K562 (cell line): ENCODE measurements at regions not wholly inside any gene's neighbourhood (a gene's known extent, or its start where the extent isn't known, plus 50 kb on each side); places are given as distances from the start of the nearest gene placed in this dataset.

Experiments used
- ARID3B ChIP-seq: fragments of 250-450 bp; sonication (Bioruptor Pico); IDR thresholded peaks from 2 replicates; pipeline ENCODE4 v1.4.0; 2020; ENCODE audit warnings: borderline replicate concordance
- CUX1 ChIP-seq: fragments of 200-800 bp; sonication (Bioruptor generic); IDR thresholded peaks from 2 replicates; pipeline ENCODE4 v1.6.1; 2016; ENCODE audit warnings: missing genetic modification characterization, missing compliant biosample characterization
- NFRKB ChIP-seq: fragments of 450-650 bp; IDR thresholded peaks from 2 replicates; pipeline ENCODE4 v1.6.1; 2016; ENCODE audit warnings: low read depth
- NFYB ChIP-seq: IDR thresholded peaks from 2 replicates; pipeline ENCODE4 v1.6.1; 2011; ENCODE audit warnings: mild to moderate bottlenecking, moderate library complexity; ENCODE audit not compliant: insufficient read length; ENCODE audit errors: extremely low read depth
- POLR2G ChIP-seq: fragments of 200-400 bp; formaldehyde crosslinking; IDR thresholded peaks from 2 replicates; pipeline ENCODE4 v1.6.1; 2017; ENCODE audit warnings: low read depth, mild to moderate bottlenecking, antibody characterized with exemption, low read length, moderate library complexity
- SMAD1 ChIP-seq: fragments of 150-350 bp; IDR thresholded peaks from 2 replicates; pipeline ENCODE4 v1.6.1; 2014; ENCODE audit warnings: low read length, low read depth; ENCODE audit not compliant: partially characterized antibody
- SMARCE1 ChIP-seq: fragments of 450-650 bp; IDR thresholded peaks from 2 replicates; pipeline ENCODE4 v1.7.1; 2016; ENCODE audit warnings: mild to moderate bottlenecking
- ZBTB12 ChIP-seq: fragments of 250-450 bp; sonication (Bioruptor Pico); IDR thresholded peaks from 2 replicates; pipeline ENCODE4 v1.4.0; 2020
- ZBTB33 ChIP-seq: sonication (generic); formaldehyde crosslinking; IDR thresholded peaks from 2 replicates; pipeline ENCODE4 v1.8.1; 2023; ENCODE audit warnings: mild to moderate bottlenecking, missing genetic modification reagents
- ZFPM2 ChIP-seq: fragments of 250-450 bp; sonication (Bioruptor Pico); IDR thresholded peaks from 2 replicates; pipeline ENCODE4 v1.5.1; 2022; ENCODE audit warnings: mild to moderate bottlenecking
- ZFX ChIP-seq: sonication (generic); formaldehyde crosslinking; IDR thresholded peaks from 2 replicates; pipeline ENCODE4 v1.8.0; 2022; ENCODE audit warnings: mild to moderate bottlenecking, missing genetic modification reagents, moderate library complexity
- ZKSCAN3 ChIP-seq: fragments of 250-450 bp; sonication (Bioruptor Pico); IDR thresholded peaks from 2 replicates; pipeline ENCODE4 v1.4.0; 2020
- ZNF165 ChIP-seq: fragments of 250-450 bp; sonication (Bioruptor Pico); IDR thresholded peaks from 2 replicates; pipeline ENCODE4 v1.4.0; 2020; ENCODE audit warnings: borderline replicate concordance
- ZNF239 ChIP-seq: fragments of 250-450 bp; sonication (Bioruptor Pico); IDR thresholded peaks from 2 replicates; pipeline ENCODE4 v1.4.0; 2020; ENCODE audit warnings: mild to moderate bottlenecking
- ZNF253 ChIP-seq: fragments of 250-450 bp; sonication (Bioruptor Pico); conservative IDR thresholded peaks from 2 replicates; pipeline ENCODE4 v1.6.1; 2021; ENCODE audit warnings: mild to moderate bottlenecking
- ZNF280B ChIP-seq: fragments of 250-450 bp; sonication (Bioruptor Pico); IDR thresholded peaks from 2 replicates; pipeline ENCODE4 v1.5.1; 2021; ENCODE audit warnings: mild to moderate bottlenecking
- ZNF324 ChIP-seq: fragments of 250-450 bp; sonication (Bioruptor Pico); IDR thresholded peaks from 2 replicates; pipeline ENCODE4 v1.4.0; 2020; ENCODE audit warnings: mild to moderate bottlenecking
- ZNF644 ChIP-seq: fragments of 200-800 bp; sonication (Bioruptor generic); IDR thresholded peaks from 2 replicates; pipeline ENCODE4 v1.6.1; 2016; ENCODE audit warnings: low read depth, missing genetic modification characterization, missing compliant biosample characterization
- ZNF717 ChIP-seq: fragments of 250-450 bp; sonication (Bioruptor Pico); IDR thresholded peaks from 2 replicates; pipeline ENCODE4 v1.5.0; 2021

- no peak for TF ChIP-seq ZNF324
- TF ChIP-seq NFYB, result no peak
- no peak for TF ChIP-seq NFRKB
- TF ChIP-seq ZNF644 (tag), result no peak
- no peak for TF ChIP-seq ZNF165 (CRISPR knock-in tag)
- TF ChIP-seq ZNF717 (CRISPR knock-in tag), result no peak
- no peak for TF ChIP-seq ARID3B (CRISPR knock-in tag)
- TF ChIP-seq ZNF239 (CRISPR knock-in tag), result no peak
- TF ChIP-seq SMARCE1, result peak; percentile 55; the same call in 1 of the 2 replicates
- TF ChIP-seq ZBTB33 (CRISPR knock-in tag), result no peak
- no peak for TF ChIP-seq SMAD1
- TF ChIP-seq CUX1 (CRISPR knock-in tag), result 0 out of 2 replicates have a peak, but pooled peaks have one; percentile 9
- TF ChIP-seq ZBTB12, result 0 out of 2 replicates have a peak, but pooled peaks have one; percentile 13
- TF ChIP-seq POLR2G, result no peak
- TF ChIP-seq ZFPM2 (CRISPR knock-in tag), result no peak
- TF ChIP-seq ZKSCAN3 (CRISPR knock-in tag), result no peak
- peak; percentile 39 for TF ChIP-seq ZFX (CRISPR knock-in tag)
- TF ChIP-seq ZNF280B (CRISPR knock-in tag), result no peak
- no peak for TF ChIP-seq ZNF253 (CRISPR knock-in tag)
Measured at GRCh38 chr13:50334944-50335343, 319.7 kb downstream of the KCNRG start (continued).
